Hepatocyte (in vitro differentiated cells): ENCODE measurements at regions not wholly inside any gene's neighbourhood (a gene's known extent, or its start where the extent isn't known, plus 50 kb on each side); places are given as distances from the start of the nearest gene placed in this dataset.

Source experiments
- EZH2 ChIP-seq: fragments of 200-600 bp; sonication (generic); IDR thresholded peaks from 2 replicates; pipeline ENCODE4 v1.6.1; 2016; ENCODE audit warnings: antibody characterized with exemption, mild to moderate bottlenecking, borderline replicate concordance
- EZH2phosphoT487 ChIP-seq: fragments of 200-600 bp; sonication (generic); IDR thresholded peaks from one replicate; pipeline ENCODE4 v1.6.1; 2018; ENCODE audit warnings: antibody characterized with exemption, mild to moderate bottlenecking, low read depth, moderate library complexity; ENCODE audit not compliant: unreplicated experiment, severe bottlenecking
- TF ChIP-seq, protein P1 (sequence below): fragments of 200-600 bp; sonication (generic); IDR thresholded peaks from 2 replicates; pipeline ENCODE4 v1.5.1; 2016; ENCODE audit warnings: antibody characterized with exemption, mild to moderate bottlenecking; ENCODE audit not compliant: poor library complexity

DNA sequence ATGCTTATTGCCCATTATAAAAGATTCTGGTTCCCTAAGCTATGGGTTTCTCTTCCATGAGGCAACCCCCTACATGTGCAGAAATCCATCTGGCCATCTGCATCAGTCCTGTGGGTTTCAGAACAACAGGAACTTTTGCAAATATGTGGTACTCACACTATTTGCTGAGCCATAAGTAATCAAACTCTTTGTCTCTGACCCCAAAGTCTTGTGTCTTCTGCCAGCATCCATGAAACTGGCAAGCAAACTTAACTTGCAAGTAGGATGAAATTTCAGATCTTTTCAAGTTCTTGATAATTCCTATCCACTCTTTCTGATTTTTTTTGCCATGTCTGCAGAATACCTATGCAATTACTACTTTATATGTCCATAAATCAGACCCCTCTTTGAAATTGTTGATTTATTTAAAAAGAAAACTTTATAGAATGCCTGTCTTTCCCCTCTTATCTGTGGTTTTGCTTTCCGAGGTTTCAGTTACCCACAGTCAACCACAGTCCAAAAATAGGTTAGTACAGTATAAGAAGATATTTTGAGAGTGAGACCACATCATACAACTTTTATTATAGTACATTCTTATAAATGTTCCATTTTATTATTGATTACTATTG lies 158.4 kb upstream of the IRX3 start:
- TF ChIP-seq, protein P1, sequence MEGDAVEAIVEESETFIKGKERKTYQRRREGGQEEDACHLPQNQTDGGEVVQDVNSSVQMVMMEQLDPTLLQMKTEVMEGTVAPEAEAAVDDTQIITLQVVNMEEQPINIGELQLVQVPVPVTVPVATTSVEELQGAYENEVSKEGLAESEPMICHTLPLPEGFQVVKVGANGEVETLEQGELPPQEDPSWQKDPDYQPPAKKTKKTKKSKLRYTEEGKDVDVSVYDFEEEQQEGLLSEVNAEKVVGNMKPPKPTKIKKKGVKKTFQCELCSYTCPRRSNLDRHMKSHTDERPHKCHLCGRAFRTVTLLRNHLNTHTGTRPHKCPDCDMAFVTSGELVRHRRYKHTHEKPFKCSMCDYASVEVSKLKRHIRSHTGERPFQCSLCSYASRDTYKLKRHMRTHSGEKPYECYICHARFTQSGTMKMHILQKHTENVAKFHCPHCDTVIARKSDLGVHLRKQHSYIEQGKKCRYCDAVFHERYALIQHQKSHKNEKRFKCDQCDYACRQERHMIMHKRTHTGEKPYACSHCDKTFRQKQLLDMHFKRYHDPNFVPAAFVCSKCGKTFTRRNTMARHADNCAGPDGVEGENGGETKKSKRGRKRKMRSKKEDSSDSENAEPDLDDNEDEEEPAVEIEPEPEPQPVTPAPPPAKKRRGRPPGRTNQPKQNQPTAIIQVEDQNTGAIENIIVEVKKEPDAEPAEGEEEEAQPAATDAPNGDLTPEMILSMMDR: no peak
- TF ChIP-seq EZH2 (no peak), EZH2phosphoT487 (no peak)
